GM19324 (cell line): ENCODE measurements at regions not wholly inside any gene's neighbourhood (a gene's known extent, or its start where the extent isn't known, plus 50 kb on each side); places are given as distances from the start of the nearest gene placed in this dataset.

Experiments used
- ATAC-seq: cut with Tn5 transposase; IDR thresholded peaks from one replicate; pipeline ENCODE4 v1.9.1; 2021; ENCODE audit warnings: mild to moderate bottlenecking, moderate library complexity; ENCODE audit not compliant: unreplicated experiment, low FRiP score

DNA sequence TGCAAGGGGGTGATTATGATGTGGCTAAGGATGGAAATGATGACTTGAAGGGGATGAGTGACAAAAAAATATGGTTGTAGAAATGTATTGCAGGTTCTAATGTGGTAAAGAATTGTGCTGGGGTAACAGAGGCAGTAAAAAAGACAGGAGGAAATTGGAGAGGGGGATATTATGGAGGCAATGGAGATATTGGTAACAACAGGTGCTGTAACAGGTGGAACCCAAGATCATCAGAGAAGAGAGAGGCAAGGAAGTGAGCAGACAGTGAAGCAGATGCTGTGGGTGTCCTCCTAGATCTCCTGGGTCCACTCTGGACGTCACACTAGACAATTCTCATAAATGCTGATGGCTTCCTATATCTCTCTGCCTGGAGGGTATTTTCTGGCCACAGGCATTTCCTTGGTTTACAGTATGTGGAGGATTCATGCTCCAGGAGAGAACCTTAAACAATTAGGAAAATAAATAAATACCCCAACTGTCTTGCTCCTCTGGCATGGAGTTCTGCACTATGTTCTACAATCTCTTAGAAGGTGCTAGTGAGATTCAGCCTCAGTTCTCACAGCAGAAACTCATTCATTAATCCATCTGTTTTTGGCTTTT, 620.3 kb upstream of the PLXNA2 start:
- ATAC-seq = no peak

DNA sequence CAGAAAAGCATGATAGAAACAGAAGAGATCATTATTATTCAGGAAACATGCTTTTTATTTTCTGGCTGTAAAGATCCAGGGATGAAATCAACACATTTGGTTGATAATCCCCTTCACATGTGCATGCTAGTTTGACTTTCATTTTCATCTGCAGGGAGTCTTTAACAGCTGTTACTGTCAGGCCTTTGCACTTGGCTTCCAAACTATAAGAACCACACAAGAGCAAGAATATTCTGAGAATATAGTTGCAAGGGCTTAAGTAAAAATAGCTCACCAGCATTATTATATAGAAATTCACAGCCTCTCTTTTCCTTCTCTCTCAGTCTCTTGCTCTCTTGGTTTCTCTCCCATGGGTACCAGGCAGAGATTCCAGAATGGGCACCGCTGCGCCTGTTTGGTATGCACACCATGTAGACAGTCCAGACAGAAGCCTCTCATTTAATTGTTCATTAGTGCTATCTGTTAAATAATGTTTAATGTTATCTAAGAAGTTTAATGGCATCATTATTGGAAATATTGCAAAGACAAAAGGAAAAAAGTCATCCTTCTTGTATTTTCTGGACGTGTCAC, 622.3 kb upstream of the PLXNA2 start:
- ATAC-seq = no peak

DNA sequence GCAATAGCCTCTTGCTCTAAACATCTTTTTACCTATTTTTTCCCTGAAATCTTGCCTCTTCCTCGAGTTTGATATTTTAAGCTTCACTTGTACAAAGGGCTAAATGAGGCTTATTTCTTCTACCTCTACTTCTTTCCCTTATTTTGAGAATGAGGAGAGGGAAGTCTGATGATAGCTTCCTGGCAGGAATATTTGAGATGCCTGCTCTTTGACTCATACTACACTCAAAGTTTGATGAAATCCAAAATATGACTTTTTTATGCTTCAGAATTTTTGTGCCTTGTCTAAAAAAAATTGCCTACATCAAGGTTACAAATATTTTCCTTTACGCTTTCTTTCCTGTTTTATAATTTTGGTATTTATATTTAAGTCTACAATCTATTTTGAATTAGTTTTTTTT, 624.4 kb upstream of the PLXNA2 start:
- no peak for ATAC-seq

GRCh38 chr1:208874915-208875314, 630.7 kb upstream of the PLXNA2 start:
- no peak for ATAC-seq

DNA sequence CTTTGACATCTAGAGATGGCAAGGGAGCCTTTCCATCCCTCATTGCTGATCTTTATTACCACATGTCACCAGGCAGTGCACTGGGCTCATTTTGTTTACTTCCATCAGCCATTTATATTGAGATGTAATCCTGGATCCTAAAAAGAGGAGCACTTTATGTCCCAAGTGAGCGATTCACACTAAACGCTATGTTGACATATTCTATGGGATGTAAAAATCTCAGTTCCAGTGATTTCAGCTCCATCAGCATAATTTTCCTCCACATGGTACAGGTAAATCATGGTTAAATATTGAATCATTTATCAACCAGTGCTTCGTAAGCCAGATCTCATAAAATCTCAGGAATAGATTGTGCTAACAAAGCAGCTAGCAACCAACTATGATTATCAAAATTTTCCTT, 634.8 kb upstream of the PLXNA2 start:
- no peak for ATAC-seq

- no peak for ATAC-seq
Measured at GRCh38 chr1:208880433-208881100, 636.4 kb upstream of the PLXNA2 start.

DNA sequence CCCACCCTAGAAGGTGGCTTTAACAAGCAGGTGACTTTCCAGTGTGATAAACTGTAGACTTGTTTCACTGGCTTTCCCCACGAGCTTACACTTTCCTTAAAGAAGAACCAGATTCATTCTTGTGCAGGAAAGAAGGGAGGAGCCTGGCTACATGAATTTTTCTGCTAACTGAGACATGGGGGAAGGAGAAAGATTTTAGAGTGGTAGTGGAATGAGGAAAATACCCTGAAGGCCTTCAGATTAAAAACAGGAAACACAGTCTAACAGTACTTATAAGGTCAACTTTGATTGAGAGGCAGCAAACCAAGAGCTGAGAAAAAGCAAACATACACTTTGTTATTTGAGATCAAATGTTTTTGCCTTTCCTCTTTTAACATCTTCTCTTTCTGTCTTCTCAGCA, 640.9 kb upstream of the PLXNA2 start:
- ATAC-seq = no peak

DNA sequence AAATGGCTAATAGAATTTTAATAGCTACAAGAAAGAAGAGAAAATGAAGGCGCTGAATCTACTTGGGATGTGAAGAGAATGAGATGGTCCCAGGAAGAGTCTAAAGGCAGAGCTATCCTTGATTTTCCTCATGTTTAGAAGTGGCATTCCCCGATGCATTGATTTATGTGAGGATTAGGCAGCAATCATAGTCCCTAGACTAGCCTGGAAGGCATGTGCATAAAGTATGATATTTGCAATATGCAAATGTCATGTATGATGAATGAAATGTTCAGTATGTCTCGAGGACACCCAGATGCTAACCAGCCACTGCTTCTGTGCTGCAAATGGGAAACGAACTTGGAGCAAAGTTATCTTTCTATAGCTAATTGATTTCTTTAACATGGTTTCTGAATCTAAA, 641.5 kb upstream of the PLXNA2 start:
- ATAC-seq = no peak

- no peak for ATAC-seq
Measured at GRCh38 chr1:208888376-208888775, 644.2 kb upstream of the PLXNA2 start.

DNA sequence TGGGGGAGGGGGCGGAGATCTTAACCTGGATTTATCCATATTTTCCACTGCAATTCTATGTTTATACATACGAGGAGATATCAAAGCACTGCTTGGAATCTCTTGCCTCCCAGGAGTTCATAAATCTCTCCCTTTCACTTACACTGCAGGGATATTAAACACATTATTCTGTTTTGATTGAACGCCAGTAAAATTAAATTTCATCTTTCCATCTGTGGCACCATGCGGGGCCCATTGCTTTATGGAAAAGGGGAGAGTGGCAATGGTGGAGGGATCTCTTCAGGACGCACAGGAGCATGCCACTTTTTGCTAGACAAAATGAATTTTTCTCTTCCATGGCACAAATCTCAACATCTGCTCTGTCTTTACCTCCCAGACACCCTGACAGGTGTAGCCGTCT, 648.0 kb upstream of the PLXNA2 start:
- no peak for ATAC-seq

- ATAC-seq = no peak
Measured at GRCh38 chr1:208893251-208893650, 649.1 kb upstream of the PLXNA2 start.

DNA sequence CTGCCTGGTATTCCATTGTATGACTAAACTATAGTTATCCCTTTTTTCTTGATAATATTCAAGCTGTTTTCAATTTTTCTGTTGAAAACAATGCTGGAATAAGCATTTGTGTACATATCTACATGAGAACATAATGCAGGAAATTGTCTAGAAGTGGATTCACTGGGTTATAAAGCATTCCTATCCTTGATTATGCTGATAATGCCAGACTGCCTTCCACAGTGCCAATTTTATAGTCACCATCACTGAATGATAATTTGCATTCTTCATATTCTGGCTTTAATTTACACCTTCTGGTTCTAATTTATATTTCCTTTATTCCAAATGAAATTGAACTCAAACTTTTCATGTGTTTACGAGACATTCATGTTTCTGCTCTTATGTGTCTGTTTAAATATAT, 651.0 kb upstream of the PLXNA2 start:
- ATAC-seq = no peak

DNA sequence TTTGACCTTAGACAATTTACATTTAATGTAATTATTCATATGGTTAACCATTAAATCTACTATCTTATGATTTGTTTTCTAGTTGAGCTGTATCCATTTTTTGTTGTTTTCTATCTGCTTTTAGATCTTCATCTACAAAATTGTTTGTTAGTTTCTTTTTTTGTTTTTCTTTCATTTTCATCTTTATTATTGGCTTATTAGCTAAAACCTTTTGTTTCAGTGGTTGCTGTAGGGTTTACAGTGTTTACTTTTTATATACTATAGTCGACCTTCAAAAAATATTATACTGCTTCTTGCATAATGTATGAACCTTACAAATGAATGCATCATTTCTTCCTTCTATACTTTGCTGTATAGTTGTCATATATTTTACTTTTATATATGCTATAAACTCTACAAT, 651.6 kb upstream of the PLXNA2 start:
- no peak for ATAC-seq

GRCh38 chr1:208896768-208897167, 652.6 kb upstream of the PLXNA2 start:
- ATAC-seq = no peak

DNA sequence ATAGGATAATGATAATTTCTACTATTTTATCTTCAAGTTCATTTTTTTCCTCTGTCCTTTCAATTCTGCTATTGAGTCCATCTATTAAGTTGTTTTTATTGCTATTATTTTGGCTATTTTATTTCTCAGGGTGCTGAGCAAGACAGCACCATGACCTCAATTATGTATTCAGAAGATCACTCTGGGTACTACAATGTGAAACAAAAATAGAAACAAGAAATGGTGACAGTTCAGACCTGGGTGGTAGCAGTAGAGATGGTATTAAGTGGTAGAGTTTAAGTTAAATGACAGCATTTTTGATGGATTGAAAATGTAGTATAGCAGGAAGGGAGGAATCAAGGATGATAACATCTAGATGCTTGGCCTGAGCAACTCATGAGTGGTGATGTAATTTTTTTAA, 655.3 kb upstream of the PLXNA2 start:
- ATAC-seq = no peak

- no peak for ATAC-seq
Measured at GRCh38 chr1:208903251-208903905, 659.2 kb upstream of the PLXNA2 start.

- no peak for ATAC-seq
Measured at GRCh38 chr1:208907790-208908189, 663.6 kb upstream of the PLXNA2 start.

- no peak for ATAC-seq
Measured at GRCh38 chr1:208909011-208909984, 665.1 kb upstream of the PLXNA2 start.

DNA sequence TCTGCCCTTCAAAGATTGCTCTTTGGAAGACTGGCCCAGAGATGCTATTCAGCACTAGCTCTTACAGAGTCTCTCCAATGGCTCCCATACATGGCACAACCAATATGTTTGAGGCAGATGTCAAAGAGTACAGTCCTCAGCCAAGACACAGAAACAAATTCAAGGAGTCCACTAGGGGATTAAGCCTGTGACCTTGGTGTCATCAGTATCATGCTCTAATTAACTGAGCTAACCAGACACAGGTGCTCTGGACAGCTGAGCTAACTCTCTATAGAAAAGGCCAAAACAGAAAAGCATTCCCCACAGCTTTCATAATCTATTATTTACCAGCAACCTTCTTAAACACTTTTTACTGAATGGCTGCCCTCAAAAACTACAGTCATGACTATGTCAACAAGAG, 666.0 kb upstream of the PLXNA2 start:
- no peak for ATAC-seq

- ATAC-seq = no peak
Measured at GRCh38 chr1:208917281-208917680, 666.2 kb upstream of the CAMK1G start.

- no peak for ATAC-seq
Measured at GRCh38 chr1:208917723-208918122, 665.8 kb upstream of the CAMK1G start.
